OCI-LY7 (cell line): ENCODE measurements at regions not wholly inside any gene's neighbourhood (a gene's known extent, or its start where the extent isn't known, plus 50 kb on each side); places are given as distances from the start of the nearest gene placed in this dataset.

ENCODE experiments used
- BruUV-seq: library from RNA; stranded (reverse); fragments of 400-500 nt; replicated peaks from 2 replicates; lab custom pipeline; 2021; lab: Mats Ljungman, UMichigan
- CTCF ChIA-PET: fragments of 300-600 bp; sonication (Branson Sonifier 250); formaldehyde crosslinking; loops from one replicate; lab custom pipeline; 2022; ENCODE audit warnings: antibody characterized with exemption; ENCODE audit not compliant: unreplicated experiment; lab: Charles Lee
- POLR2A ChIA-PET: fragments of 300-600 bp; sonication (Branson Sonifier 250); formaldehyde crosslinking; loops from one replicate; lab custom pipeline; 2022; ENCODE audit warnings: antibody characterized with exemption; lab: Charles Lee
- DNase-seq: peaks from one replicate; pipeline ENCODE4 v3.0.0-alpha.2; 2015; ENCODE audit warnings: low spot score
- H2AFZ ChIP-seq: fragments of 200-600 bp; sonication (generic), shearing (Covaris generic); 2 replicates; pipeline ENCODE4 v1.6.1; 2014; ENCODE audit warnings: mild to moderate bottlenecking, antibody characterized with exemption, low read length, moderate library complexity
- H3K27ac ChIP-seq: fragments of 200-600 bp; sonication (generic); 2 replicates; pipeline ENCODE4 v1.5.1; 2014; ENCODE audit warnings: mixed run types, low read depth, mild to moderate bottlenecking, moderate library complexity, low read length, inconsistent platforms; ENCODE audit not compliant: poor library complexity, severe bottlenecking
- H3K36me3 ChIP-seq: fragments of 200-600 bp; sonication (generic); 2 replicates; pipeline ENCODE4 v1.6.1; 2014; ENCODE audit warnings: mild to moderate bottlenecking, antibody characterized with exemption, low read length, moderate library complexity, mixed read lengths; ENCODE audit not compliant: insufficient read depth
- H3K4me1 ChIP-seq: fragments of 200-600 bp; sonication (generic); 2 replicates; pipeline ENCODE4 v1.5.1; 2014; ENCODE audit warnings: mild to moderate bottlenecking, low read length; ENCODE audit not compliant: insufficient read depth, poor library complexity, severe bottlenecking
- H3K4me2 ChIP-seq: fragments of 200-600 bp; sonication (generic); 2 replicates; pipeline ENCODE4 v1.6.1; 2014; ENCODE audit warnings: mild to moderate bottlenecking, low read length
- H3K4me3 ChIP-seq: fragments of 200-600 bp; sonication (generic); 2 replicates; pipeline ENCODE4 v1.5.1; 2014; ENCODE audit warnings: mild to moderate bottlenecking, low read depth, low read length; ENCODE audit not compliant: poor library complexity, severe bottlenecking
- H3K79me2 ChIP-seq: fragments of 200-600 bp; sonication (generic); 2 replicates; pipeline ENCODE4 v1.6.1; 2016; ENCODE audit warnings: low read depth, mild to moderate bottlenecking, low read length, moderate library complexity, mixed read lengths; ENCODE audit not compliant: insufficient read depth
- H3K9me2 ChIP-seq: fragments of 200-600 bp; sonication (generic); 2 replicates; pipeline ENCODE4 v1.6.1; 2016; ENCODE audit warnings: mild to moderate bottlenecking, low read length, mixed read lengths; ENCODE audit not compliant: insufficient read depth
- H3K9me3 ChIP-seq: fragments of 200-600 bp; sonication (generic); 2 replicates; pipeline ENCODE4 v1.6.1; 2014; ENCODE audit warnings: mild to moderate bottlenecking, mixed run types, low read length, mixed read lengths
- H4K20me1 ChIP-seq: fragments of 200-600 bp; sonication (generic); 2 replicates; pipeline ENCODE4 v1.6.1; 2014; ENCODE audit warnings: mild to moderate bottlenecking, antibody characterized with exemption, low read length, moderate library complexity, mixed read lengths; ENCODE audit not compliant: insufficient read depth
- CTCF ChIP-seq: fragments of 200-600 bp; sonication (generic); conservative IDR thresholded peaks from 2 replicates; pipeline ENCODE4 v1.5.1; 2014; ENCODE audit warnings: mild to moderate bottlenecking, antibody characterized with exemption, low read length, moderate library complexity, mixed read lengths
- EZH2phosphoT487 ChIP-seq: fragments of 200-600 bp; sonication (generic); IDR thresholded peaks from 2 replicates; pipeline ENCODE4 v1.6.1; 2018; ENCODE audit warnings: low read depth, borderline replicate concordance, mild to moderate bottlenecking, mixed run types, antibody characterized with exemption, low read length, moderate library complexity, mixed read lengths
- intact Hi-C: fragments of 100-400 bp; cut with micrococcal nuclease; formaldehyde crosslinking; loops from one replicate; pipeline ENCODE4 v1.10.0; 2022; ENCODE audit not compliant: unreplicated experiment

- CTCF ChIA-PET, result no interaction called here
- no peak for DNase-seq
Observed at GRCh38 chr22:48897645-48898370, 929.9 kb downstream of the BRD1 start.

GRCh38 chr22:48896766-48897644 lies 930.7 kb downstream of the BRD1 start:
- Histone ChIP-seq H3K9me2 (no peaks in the 10 kb centered on the region), H3K36me3 (no peaks in the 10 kb centered on the region), H3K79me2 (no peaks in the 10 kb centered on the region), H3K9me3 (no peaks in the 10 kb centered on the region), H3K4me3 (no peak overlapping the region), H3K4me1 (no peaks in the 10 kb centered on the region), H3K4me2 (no peak overlapping the region), H2AFZ (no peak overlapping the region), H4K20me1 (no peaks in the 10 kb centered on the region), H3K27ac (no peak overlapping the region)
- no peak for DNase-seq
- intact Hi-C loops, result no loop called here
- no peak for TF ChIP-seq EZH2phosphoT487
- TF ChIP-seq CTCF, result no peak
- BruUV-seq, result no TSS peak
- ChIA-PET CTCF (no interaction called here), POLR2A (no interaction called here)

More at GRCh38 chr22:48897645-48898370, 929.9 kb downstream of the BRD1 start:
- Histone ChIP-seq H3K79me2 (no peaks in the 10 kb centered on the region), H3K36me3 (no peaks in the 10 kb centered on the region), H3K4me2 (no peak overlapping the region), H3K4me3 (no peak overlapping the region), H3K9me3 (no peaks in the 10 kb centered on the region), H3K27ac (no peak overlapping the region), H3K9me2 (no peaks in the 10 kb centered on the region), H3K4me1 (no peaks in the 10 kb centered on the region), H4K20me1 (no peaks in the 10 kb centered on the region), H2AFZ (no peak overlapping the region)
- POLR2A ChIA-PET, result no interaction called here
- TF ChIP-seq CTCF (no peak), EZH2phosphoT487 (no peak)
- intact Hi-C loops, result no loop called here
- BruUV-seq, result no TSS peak
